ENCODE measurements at regions not wholly inside any gene's neighbourhood (a gene's known extent, or its start where the extent isn't known, plus 50 kb on each side); places are given as distances from the start of the nearest gene placed in this dataset.

DNA sequence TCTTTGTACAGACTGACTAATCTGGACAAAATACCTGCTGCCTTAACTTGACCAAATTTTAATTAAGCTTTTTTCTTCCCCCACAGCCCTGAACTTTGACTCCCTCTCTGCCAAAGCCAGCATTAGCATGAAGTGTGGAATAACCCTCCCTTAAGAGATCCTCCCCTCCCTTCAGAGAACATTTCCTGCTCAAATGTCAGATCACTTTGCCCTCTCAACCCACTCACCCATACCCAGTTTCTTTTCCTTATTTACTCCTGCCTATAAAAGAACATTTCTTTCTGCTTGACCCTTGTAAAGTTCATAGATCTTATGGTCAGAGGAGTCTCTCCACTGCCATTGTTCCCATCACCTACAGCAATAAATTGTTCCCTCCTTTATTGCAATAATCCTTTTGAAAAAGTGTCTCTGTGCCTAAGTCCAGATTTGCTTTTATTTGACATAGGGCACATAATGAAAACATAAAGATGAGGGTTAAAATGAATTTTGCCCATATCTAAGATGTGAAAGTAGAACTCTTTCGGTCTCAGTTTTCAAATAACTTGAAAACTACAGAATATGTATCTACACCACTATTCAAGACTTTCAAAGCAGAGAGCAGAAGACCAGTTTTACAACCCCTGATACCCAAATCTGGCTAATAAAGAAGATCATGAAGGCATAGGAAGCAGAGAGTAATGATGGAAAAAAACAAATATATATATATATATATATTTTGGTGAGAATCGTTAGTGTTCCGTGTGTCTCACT lies 289.7 kb upstream of the ANXA10 start (continued):
- TF ChIP-seq, protein P1, sequence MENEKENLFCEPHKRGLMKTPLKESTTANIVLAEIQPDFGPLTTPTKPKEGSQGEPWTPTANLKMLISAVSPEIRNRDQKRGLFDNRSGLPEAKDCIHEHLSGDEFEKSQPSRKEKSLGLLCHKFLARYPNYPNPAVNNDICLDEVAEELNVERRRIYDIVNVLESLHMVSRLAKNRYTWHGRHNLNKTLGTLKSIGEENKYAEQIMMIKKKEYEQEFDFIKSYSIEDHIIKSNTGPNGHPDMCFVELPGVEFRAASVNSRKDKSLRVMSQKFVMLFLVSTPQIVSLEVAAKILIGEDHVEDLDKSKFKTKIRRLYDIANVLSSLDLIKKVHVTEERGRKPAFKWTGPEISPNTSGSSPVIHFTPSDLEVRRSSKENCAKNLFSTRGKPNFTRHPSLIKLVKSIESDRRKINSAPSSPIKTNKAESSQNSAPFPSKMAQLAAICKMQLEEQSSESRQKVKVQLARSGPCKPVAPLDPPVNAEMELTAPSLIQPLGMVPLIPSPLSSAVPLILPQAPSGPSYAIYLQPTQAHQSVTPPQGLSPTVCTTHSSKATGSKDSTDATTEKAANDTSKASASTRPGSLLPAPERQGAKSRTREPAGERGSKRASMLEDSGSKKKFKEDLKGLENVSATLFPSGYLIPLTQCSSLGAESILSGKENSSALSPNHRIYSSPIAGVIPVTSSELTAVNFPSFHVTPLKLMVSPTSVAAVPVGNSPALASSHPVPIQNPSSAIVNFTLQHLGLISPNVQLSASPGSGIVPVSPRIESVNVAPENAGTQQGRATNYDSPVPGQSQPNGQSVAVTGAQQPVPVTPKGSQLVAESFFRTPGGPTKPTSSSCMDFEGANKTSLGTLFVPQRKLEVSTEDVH (IDR thresholded peaks at IDR 0.05; ENCODE audit: low read depth, partially characterized antibody): no peak
- TF ChIP-seq EGR1 (IDR thresholded peaks at IDR 0.05; ENCODE audit: borderline replicate concordance in 1 of 2, low read depth in 2 of 2, low read length in 2 of 2) (no peak), BACH1 (IDR thresholded peaks at IDR 0.05; ENCODE audit: borderline replicate concordance) (no peak), PAX5 (IDR thresholded peaks at IDR 0.05; ENCODE audit: borderline replicate concordance, low read depth, low read length) (no peak), ATF7 (IDR thresholded peaks at IDR 0.05; ENCODE audit: low read depth) (no peak), RFX5 (IDR thresholded peaks at IDR 0.05; ENCODE audit: low read depth, low read length) (no peak), EED (IDR thresholded peaks at IDR 0.05; ENCODE audit: low read depth) (no peak), EZH2 (IDR thresholded peaks at IDR 0.05; ENCODE audit: borderline replicate concordance, control insufficient read depth, low read depth, low read length) (no peak), CBFB (IDR thresholded peaks at IDR 0.05; ENCODE audit: low read depth) (no peak), IKZF1 (conservative IDR thresholded peaks at IDR 0.05) (no peak), NFYB (IDR thresholded peaks at IDR 0.05; ENCODE audit: insufficient read depth, low read depth, low read length) (no peak)
- TF ChIP-seq, protein P2, sequence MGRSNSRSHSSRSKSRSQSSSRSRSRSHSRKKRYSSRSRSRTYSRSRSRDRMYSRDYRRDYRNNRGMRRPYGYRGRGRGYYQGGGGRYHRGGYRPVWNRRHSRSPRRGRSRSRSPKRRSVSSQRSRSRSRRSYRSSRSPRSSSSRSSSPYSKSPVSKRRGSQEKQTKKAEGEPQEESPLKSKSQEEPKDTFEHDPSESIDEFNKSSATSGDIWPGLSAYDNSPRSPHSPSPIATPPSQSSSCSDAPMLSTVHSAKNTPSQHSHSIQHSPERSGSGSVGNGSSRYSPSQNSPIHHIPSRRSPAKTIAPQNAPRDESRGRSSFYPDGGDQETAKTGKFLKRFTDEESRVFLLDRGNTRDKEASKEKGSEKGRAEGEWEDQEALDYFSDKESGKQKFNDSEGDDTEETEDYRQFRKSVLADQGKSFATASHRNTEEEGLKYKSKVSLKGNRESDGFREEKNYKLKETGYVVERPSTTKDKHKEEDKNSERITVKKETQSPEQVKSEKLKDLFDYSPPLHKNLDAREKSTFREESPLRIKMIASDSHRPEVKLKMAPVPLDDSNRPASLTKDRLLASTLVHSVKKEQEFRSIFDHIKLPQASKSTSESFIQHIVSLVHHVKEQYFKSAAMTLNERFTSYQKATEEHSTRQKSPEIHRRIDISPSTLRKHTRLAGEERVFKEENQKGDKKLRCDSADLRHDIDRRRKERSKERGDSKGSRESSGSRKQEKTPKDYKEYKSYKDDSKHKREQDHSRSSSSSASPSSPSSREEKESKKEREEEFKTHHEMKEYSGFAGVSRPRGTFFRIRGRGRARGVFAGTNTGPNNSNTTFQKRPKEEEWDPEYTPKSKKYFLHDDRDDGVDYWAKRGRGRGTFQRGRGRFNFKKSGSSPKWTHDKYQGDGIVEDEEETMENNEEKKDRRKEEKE (IDR thresholded peaks at IDR 0.05): no peak

All from GM12878 (cell line).